SK-N-SH (cell line): ENCODE measurements at regions not wholly inside any gene's neighbourhood (a gene's known extent, or its start where the extent isn't known, plus 50 kb on each side); places are given as distances from the start of the nearest gene placed in this dataset.

Source experiments
- small RNA-seq, 7 experiments: library from RNA; depleted of rRNA; stranded (forward); fragments of <200 nt; gene quantifications; one replicate each; pipeline ENCODE3, GENCODE V24; 2012

Small RNAs in the stretch of these regions (small RNA-seq; reads per million reads assigned to genes)
- 0 reads per million in 7 experiments for gene RNU6-1236P
